ENCODE measurements at regions not wholly inside any gene's neighbourhood (a gene's known extent, or its start where the extent isn't known, plus 50 kb on each side); places are given as distances from the start of the nearest gene placed in this dataset.
"Not testable (repeated sequence)": the region's sequence is repeated elsewhere in the genome, so short reads cannot be mapped to it uniquely, and the experiment has no call there.

DNA sequence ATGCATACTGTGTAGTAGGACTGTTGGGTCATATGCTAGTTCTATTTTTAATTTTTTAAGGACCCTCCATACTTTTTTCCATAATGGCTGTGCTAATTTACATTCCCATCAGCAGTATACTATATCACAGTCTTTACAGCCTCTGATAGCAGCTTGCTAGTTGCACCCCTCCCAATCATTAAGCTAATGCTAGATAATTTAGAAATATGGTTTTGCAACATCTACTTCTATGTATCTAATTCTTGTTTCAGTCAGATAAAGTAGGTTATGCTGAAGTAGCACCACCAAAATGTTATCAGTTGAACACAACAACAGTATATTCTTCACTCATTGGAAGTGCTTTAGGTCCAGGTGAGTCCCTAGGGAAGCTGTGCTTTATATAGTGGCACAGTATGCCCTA, 522.7 kb upstream of the HTR2C start:
- Histone ChIP-seq H3K27ac (no peak overlapping the region), H3K4me3 (no peak overlapping the region), H3K36me3 (no peaks in the 10 kb centered on the region), H3K9me3 (no peaks in the 10 kb centered on the region), H3K4me1 (replicated peaks) (no peaks in the 10 kb centered on the region), H3K27me3 (replicated peaks; ENCODE audit: insufficient read depth) (no peaks in the 10 kb centered on the region)
- TF ChIP-seq POLR2AphosphoS5 (IDR thresholded peaks at IDR 0.05) (no peak), POLR2A (IDR thresholded peaks at IDR 0.05) (no peak)
- TF ChIP-seq, protein P1, sequence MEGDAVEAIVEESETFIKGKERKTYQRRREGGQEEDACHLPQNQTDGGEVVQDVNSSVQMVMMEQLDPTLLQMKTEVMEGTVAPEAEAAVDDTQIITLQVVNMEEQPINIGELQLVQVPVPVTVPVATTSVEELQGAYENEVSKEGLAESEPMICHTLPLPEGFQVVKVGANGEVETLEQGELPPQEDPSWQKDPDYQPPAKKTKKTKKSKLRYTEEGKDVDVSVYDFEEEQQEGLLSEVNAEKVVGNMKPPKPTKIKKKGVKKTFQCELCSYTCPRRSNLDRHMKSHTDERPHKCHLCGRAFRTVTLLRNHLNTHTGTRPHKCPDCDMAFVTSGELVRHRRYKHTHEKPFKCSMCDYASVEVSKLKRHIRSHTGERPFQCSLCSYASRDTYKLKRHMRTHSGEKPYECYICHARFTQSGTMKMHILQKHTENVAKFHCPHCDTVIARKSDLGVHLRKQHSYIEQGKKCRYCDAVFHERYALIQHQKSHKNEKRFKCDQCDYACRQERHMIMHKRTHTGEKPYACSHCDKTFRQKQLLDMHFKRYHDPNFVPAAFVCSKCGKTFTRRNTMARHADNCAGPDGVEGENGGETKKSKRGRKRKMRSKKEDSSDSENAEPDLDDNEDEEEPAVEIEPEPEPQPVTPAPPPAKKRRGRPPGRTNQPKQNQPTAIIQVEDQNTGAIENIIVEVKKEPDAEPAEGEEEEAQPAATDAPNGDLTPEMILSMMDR (IDR thresholded peaks at IDR 0.05), result no peak
- intact Hi-C loops (cut with DNase I), result no loop called here
- no peak for DNase-seq (ENCODE audit: low spot score)

DNA sequence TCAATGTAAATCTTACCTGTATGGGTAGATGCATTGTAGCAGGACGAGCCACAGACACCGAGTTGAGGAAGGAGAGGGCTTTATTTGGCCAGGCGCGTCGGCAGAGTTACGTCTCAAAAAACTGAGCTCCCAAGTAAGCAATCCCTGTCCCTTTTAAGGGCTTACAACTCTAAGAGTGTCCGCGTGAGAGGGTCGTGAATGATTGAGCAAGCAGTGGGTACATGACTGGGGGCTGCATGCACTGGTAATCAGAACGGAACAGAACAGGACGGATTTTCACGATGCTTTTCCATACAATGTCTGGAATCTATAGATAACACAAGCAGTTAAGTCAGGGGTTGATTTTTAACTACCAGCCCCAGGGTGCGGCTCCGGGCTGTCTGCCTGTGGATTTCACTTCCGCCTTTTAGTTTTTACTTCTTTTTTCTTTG, 524.9 kb upstream of the HTR2C start:
- Histone ChIP-seq H3K4me1 (replicated peaks) (no peaks in the 10 kb centered on the region), H3K4me3 (no peak overlapping the region), H3K27ac (no peak overlapping the region), H3K36me3 (no peaks in the 10 kb centered on the region), H3K27me3 (replicated peaks; ENCODE audit: insufficient read depth) (no peaks in the 10 kb centered on the region), H3K9me3 (no peaks in the 10 kb centered on the region)
- no peak for TF ChIP-seq POLR2A (IDR thresholded peaks at IDR 0.05)
- TF ChIP-seq, protein P1 (IDR thresholded peaks at IDR 0.05), result no peak
- TF ChIP-seq POLR2AphosphoS5 (IDR thresholded peaks at IDR 0.05), result no peak
- DNase-seq (ENCODE audit: low spot score), result no peak
- WGBS, result 64% methylated on average over 15 of the region's 15 CpGs
- intact Hi-C loops (cut with DNase I), result no loop called here

DNA sequence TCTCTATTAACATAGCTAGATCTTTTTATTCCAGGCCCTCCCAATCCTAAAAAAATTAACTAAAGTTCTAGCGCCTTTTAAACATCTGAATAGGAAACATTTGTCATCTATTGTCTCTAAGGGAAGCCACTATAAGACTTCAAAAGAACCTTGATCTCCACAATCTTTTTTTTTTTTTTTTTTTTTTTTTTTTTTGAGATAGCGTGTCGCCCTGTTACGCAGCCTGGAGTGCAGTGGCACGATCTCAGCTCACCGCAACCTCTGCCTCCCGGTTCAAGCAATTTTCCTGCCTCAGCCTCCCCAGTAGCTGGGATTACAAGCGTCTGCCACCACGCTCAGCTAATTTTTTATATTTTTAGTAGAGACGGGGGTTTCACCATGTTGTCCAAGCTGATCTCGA, 526.5 kb upstream of the HTR2C start:
- H3K4me1 ChIP-seq (replicated peaks); H3K9me3 ChIP-seq; intact Hi-C loops (cut with DNase I); H3K4me3 ChIP-seq; H3K36me3 ChIP-seq; H3K27ac ChIP-seq; DNase-seq (ENCODE audit: low spot score); H3K27me3 ChIP-seq (replicated peaks; ENCODE audit: insufficient read depth): not testable (repeated sequence)
- 98% methylated on average over 10 of the region's 11 CpGs for WGBS

DNA sequence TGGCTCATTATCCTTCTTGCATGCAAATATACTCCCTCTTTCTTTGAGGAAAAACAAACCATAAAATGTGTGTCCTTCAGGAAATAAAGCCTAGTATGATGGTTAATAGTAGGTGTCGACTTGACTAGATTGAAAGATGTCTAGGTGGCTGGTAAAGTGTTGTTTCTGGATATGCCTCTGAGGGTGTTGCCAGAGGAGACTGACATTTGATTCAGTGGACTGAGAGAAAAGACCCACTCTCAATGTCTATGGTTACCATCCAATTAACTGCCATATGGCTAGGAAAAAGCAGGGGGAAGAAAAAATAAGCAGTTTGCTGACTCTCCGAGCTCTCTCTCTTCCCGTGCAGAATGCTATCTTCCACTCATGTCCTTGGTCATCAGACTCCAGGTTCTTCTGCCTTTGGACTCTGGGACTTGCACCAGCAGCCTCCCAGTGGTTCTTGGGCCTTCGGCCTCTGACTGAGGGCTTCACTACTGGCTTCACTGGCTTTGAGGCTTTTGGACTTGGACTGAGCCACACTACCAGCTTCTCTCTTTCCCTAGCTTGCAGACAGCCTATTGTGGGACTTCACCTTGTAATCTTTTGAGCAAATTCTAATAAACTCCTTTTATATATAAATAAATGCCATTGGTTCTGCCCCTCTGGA, 532.1 kb upstream of the HTR2C start:
- Histone ChIP-seq H3K9me3 (no peaks in the 10 kb centered on the region), H3K27me3 (replicated peaks; ENCODE audit: insufficient read depth) (no peaks in the 10 kb centered on the region), H3K4me3 (no peak overlapping the region), H3K4me1 (replicated peaks) (no peaks in the 10 kb centered on the region), H3K27ac (no peak overlapping the region), H3K36me3 (no peaks in the 10 kb centered on the region)
- 70% methylated on average over 4 of the region's 4 CpGs for WGBS
- TF ChIP-seq POLR2AphosphoS5 (IDR thresholded peaks at IDR 0.05), result no peak
- intact Hi-C loops (cut with DNase I), result no loop called here
- no peak for DNase-seq (ENCODE audit: low spot score)

DNA sequence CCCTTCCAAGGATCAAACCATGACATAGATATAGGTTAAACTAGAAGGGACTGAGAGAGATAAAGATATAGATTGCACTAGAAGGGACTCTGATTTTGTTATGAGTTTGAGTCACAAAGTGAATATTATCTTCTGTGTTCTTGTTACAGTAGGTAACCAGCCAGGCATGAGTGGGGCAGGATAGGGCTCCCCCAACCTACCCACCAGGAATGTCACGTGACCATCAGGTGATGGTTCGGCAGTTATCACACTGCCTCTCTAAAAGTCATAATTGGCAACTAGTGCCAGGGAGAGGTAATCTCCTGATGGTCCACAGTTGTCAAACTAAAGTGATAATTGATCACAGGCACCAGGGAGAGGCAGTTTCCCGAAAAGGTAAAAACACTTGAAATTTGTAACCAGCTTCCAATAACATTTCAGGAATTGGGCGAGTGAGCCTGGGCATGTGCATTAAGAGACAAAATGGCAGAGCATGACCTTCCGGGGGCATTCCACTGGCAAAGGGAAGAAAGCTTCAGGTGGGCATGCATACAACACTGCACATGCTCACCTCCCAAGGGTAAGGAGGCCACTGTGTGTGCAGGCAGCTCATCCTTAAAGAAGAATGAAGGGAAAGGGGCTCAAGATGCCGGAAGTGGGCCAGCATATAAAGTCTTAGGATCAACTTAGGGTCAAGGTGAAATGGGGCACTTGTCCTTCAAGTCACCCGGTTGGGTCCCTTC, 533.6 kb upstream of the HTR2C start:
- Histone ChIP-seq H3K4me1 (replicated peaks) (no peaks in the 10 kb centered on the region), H3K27me3 (replicated peaks; ENCODE audit: insufficient read depth) (no peaks in the 10 kb centered on the region), H3K9me3 (no peaks in the 10 kb centered on the region), H3K36me3 (no peaks in the 10 kb centered on the region), H3K27ac (no peak overlapping the region), H3K4me3 (no peak overlapping the region)
- DNase-seq (ENCODE audit: low spot score), result no peak
- 93% methylated on average over 7 of the region's 7 CpGs for WGBS
- TF ChIP-seq, protein P1 (IDR thresholded peaks at IDR 0.05), result no peak
- TF ChIP-seq POLR2A (IDR thresholded peaks at IDR 0.05) (no peak), POLR2AphosphoS5 (IDR thresholded peaks at IDR 0.05) (no peak)
- intact Hi-C loops (cut with DNase I), result no loop called here

DNA sequence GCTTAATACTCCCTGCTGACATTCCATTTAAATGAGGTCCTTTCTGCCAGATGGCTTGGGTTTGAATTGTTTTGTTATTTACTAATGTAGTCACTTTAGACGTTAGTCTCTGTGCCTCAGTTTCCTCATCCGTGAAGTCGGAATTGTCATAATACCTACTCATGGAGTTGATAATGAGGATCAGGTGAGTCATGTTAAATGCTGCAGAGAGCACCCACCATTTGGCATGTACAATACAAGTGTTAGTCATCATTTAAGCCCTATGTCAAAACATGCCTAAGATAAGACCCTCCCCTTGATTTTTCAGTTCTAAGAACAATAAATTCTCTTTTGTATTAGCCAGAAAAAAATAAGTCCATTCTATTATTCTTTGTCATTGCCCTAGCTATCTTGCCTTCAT, 534.8 kb upstream of the HTR2C start:
- TF ChIP-seq, protein P1 (IDR thresholded peaks at IDR 0.05), result no peak
- TF ChIP-seq POLR2AphosphoS5 (IDR thresholded peaks at IDR 0.05) (no peak), POLR2A (IDR thresholded peaks at IDR 0.05) (no peak)
- Histone ChIP-seq H3K27me3 (replicated peaks; ENCODE audit: insufficient read depth) (no peaks in the 10 kb centered on the region), H3K4me1 (replicated peaks) (no peaks in the 10 kb centered on the region), H3K36me3 (no peaks in the 10 kb centered on the region), H3K4me3 (no peak overlapping the region), H3K27ac (no peak overlapping the region), H3K9me3 (no peaks in the 10 kb centered on the region)
- intact Hi-C loops (cut with DNase I), result no loop called here
- 87% methylated on average over 3 of the region's 3 CpGs for WGBS
- DNase-seq (ENCODE audit: low spot score), result no peak

Data from prostate gland (tissue), 2 donors.